NCI-H128 (cell line): ENCODE measurements at regions not wholly inside any gene's neighbourhood (a gene's known extent, or its start where the extent isn't known, plus 50 kb on each side); places are given as distances from the start of the nearest gene placed in this dataset.
"Not testable (repeated sequence)": the region's sequence is repeated elsewhere in the genome, so short reads cannot be mapped to it uniquely, and the experiment has no call there.

ENCODE experiments used
- DNase-seq: peaks from one replicate; lab custom pipeline; 2025; ENCODE audit not compliant: unreplicated experiment; lab: John Stamatoyannopoulos, UW

DNA sequence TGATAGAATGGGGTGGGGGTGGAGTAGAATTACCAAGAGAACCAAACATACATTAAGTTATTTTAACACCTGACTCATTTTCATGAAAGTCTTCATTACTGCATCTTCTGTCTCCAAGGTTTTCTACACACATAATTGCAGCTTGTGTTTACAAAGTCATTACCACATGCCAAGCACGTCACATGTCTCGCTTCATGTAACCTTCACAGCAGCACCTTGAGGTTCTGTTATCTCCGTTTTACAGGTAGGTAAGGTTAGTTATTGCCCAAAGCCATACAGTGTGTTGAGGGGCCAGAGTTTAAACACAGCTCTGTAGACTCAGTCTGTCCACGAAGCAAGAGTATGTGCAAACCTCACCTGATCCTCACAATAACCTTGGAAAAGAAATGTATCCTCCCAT is 64.3 kb upstream of the RBM19 start:
- DNase-seq = no peak

DNA sequence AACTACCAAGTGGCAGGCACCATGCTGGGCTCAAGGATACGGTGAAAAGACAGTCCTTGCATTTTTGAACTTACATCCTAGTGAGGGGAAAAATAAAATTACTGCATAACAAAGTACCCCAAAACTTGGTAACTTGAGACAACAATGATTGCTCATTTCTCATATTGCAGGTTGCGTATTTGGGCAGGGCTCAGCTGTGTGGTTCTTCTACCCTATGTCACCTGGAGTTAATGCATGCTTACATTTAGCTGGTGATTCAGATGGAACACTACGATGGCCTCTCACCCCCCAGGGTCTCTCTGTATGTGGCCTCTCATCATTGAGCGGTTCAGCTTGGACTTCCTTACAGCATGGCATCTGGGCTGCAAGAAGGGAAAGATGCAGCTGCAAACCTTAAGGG is 60.7 kb upstream of the RBM19 start:
- DNase-seq = no peak

DNA sequence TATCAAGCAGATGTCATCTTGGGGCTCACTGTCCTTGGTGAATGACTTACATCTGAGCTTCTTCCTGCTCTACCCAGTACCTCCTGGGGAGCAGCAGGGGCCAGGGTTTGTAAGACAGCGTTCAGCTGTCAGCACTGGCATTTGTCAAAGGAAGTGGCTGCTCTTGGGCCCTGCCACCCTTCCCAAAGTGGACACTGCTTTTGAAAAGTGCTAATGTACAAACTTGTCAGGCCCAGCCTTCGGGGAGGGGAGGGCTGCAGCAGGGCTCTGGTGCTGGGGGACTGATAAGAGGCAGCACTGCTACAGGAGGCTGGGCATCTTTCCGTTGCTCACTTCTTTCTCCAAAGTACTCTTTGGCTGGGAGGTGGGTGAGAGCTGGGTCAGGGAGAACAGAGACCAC is 59.8 kb upstream of the RBM19 start:
- DNase-seq = no peak

DNA sequence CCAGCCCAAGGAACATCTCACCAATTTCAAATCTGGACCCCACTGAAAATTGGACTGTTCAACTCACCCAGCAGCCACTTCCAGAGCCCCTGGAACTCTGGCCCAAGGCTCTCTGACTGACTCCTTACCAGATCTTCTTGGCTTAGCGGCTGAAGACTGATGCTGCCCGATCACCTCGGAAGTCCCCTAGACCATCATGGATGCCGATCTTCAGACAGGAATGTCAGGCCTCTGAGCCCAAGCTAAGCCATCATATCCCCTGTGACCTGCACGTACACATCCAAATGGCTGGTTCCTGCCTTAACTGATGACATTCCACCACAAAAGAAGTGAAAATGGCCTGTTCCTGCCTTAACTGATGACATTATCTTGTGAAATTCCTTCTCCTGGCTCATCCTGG is 56.0 kb upstream of the RBM19 start:
- not testable (repeated sequence) for DNase-seq

DNA sequence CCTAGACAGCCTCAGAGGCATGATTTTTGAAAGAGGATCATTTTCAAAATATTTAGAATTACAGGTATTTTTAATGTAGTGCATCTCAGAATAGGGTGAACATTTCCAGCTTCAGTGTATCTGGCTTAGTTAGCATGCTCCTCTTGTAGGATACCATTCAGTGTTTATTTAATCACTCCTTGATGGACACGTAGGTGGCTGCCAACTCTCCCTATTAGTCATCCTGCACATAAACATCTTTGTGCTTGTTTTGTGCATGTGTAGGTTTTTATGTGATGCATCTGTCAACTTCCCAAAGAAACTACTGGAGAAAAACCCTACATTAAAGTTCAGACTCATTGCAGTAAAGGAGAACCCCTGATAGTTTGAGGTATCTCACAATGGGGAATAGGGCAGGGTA is 52.5 kb upstream of the RBM19 start:
- no peak for DNase-seq
